NCI-H446 treated with DMSO at 0.1 percent for 48 hours (cell line): ENCODE measurements at regions not wholly inside any gene's neighbourhood (a gene's known extent, or its start where the extent isn't known, plus 50 kb on each side); places are given as distances from the start of the nearest gene placed in this dataset.
"Not testable (repeated sequence)": the region's sequence is repeated elsewhere in the genome, so short reads cannot be mapped to it uniquely, and the experiment has no call there.

Experiments used
- DNase-seq: peaks from one replicate; lab custom pipeline; 2025; lab: John Stamatoyannopoulos, UW

- no peak for DNase-seq
Measured at GRCh38 chr7:34487391-34488115, 170.5 kb upstream of the NPSR1 start.

DNA sequence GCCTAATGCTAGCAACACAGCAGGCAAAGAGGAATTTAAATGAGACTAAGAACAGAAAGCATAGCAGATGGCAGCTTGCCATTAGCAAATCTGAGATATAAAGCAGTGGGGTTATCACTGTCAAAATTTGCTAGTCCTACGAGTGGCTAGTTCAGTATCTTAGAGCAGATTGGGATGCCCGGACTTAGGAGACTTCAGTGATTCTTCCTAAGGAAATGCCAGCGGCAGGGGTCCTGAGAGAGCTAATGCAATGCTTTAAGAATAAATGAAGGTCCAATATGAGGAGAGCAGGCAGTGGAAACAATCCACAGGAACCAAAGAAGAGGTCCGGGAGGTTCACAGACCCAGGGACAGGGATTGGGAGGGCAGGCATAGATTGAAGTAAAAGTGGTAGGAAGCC lies 169.3 kb upstream of the NPSR1 start:
- DNase-seq = no peak

DNA sequence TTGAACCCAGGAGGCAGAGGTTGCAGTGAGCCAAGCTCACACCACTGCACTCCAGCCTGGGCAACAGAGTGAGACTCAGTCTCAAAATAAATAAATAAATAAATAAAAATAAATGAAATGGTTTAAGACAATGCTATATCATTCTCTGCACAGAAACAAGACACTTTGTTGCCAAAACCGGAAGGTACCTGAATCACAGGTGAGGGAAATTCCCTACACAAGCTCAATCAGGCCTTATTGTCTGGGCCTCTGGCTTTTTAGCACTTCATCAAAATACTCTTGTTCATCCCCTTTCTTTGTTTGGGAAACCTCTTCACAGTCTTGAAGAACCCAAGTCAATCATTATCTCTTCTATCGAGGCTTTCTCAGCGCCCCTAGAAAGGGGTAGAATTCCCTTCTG lies 166.1 kb upstream of the NPSR1 start:
- no peak for DNase-seq

GRCh38 chr7:34493752-34494151 lies 164.3 kb upstream of the NPSR1 start:
- DNase-seq = no peak

GRCh38 chr7:34497153-34497777 lies 160.8 kb upstream of the NPSR1 start:
- no peak for DNase-seq

GRCh38 chr7:34501156-34501555 lies 156.9 kb upstream of the NPSR1 start:
- no peak for DNase-seq

- no peak for DNase-seq
Measured at GRCh38 chr7:34507191-34507590, 150.8 kb upstream of the NPSR1 start.

DNA sequence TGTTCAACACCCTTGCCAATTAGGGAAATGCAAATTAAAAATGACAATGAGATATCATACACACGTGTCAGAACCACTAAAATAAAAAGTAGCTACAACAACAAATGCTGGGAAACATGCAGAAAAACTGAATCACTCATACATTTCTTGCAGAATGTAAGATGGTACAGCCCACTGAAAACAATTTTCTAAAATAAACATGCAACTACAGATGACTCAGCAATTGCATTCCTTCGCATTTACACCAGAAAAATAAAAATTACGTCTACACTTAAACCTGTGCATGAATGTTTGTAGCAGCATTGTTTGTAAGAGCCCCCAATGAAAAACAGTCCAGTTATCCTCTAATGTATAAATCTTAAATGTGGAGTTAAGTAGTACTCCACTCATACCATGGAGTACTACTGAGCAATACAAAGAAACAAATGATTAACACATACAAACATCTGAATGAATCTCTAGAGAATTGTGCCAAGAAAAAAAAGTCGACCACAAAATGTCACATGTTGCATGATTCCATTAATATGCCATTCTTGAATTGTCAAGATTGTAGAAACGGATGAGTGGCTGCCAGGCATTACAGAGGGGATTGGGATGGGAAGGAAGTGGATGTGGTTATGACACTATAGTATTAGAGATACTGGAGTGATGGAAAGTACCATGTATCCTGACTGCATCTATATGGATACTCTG lies 134.6 kb upstream of the NPSR1 start:
- no peak for DNase-seq

GRCh38 chr7:34530259-34530658 lies 127.8 kb upstream of the NPSR1 start:
- DNase-seq = no peak

DNA sequence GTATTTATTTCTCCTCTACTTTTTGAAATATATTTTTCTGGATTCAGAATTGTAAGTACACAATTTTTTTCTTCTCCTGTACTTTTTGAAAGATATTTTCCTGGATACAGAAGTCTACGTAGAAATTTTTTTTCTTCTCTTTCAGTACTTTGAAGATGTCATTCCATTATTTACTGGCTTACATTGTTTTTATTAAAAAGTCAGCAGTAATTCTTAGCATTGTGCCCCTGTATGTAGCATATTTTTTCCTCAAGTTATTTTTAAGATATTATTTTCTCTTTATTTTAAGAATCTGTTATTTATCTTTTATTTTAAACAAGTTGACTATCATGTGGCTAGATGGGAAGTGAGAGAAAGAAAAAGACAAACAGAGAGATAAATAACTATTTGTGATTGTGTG lies 119.0 kb upstream of the NPSR1 start:
- DNase-seq = no peak

DNA sequence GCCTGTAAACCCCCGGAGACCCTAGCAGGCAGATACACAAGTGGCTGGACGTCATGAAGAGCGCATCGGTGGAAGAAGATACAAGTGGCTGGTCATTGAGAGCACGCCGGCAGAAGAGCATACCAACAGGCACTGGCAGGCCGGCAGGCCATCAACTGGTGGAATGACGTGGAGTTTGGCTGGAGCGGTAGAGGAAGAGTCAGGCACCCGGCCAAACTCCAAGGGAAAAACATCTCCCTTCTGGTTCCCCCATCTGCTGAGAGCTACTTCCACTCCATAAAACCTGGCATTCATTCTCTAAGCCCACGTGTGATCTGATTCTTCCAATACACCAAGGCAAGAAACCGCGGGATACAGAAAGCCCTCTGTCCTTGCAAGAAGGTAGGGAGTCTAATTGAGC lies 113.4 kb upstream of the NPSR1 start:
- DNase-seq = peak; percentile 92

DNA sequence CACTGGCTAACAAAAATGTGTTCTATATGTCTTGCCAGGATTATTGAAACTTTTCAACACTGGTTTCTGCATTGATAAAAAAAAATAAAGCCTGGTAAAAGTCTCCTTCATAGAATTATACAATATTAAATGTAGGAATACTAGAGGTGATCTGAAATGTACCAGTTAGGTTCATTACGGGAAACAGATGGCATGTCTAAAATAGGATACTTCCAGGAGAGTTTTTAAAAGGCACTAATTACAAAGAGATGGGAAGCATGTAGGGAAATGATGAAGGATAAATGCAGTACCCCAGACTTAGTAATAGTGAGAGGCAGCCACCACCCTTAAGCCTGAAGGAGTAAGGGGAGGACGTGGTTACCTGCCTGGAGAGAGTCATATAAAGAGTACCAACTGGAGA lies 107.0 kb upstream of the NPSR1 start:
- no peak for DNase-seq

GRCh38 chr7:34552502-34552901 lies 105.5 kb upstream of the NPSR1 start:
- no peak for DNase-seq

- DNase-seq = no peak
Measured at GRCh38 chr7:34558022-34558421, 100.0 kb upstream of the NPSR1 start.

DNA sequence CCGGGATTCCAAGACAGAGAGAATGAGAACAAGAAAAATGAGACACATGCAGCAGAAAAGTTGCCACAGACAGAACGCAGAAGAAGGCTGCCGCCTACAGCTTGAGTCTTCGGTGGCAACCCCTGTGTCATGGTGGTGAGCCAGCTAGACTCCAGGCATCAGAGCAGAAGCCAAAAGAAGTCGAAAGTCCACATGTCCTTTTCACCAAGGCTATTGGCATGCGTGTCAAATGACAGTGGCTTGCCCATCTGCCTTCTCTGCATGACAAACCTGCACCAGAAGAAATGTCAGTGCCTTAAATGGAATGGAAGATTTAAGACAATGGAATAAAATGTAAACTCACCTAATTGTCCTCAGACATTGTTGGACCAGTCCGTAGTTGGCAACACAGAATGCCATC lies 93.9 kb upstream of the NPSR1 start:
- DNase-seq = no peak

- no peak for DNase-seq
Measured at GRCh38 chr7:34567906-34568305, 90.1 kb upstream of the NPSR1 start.

DNA sequence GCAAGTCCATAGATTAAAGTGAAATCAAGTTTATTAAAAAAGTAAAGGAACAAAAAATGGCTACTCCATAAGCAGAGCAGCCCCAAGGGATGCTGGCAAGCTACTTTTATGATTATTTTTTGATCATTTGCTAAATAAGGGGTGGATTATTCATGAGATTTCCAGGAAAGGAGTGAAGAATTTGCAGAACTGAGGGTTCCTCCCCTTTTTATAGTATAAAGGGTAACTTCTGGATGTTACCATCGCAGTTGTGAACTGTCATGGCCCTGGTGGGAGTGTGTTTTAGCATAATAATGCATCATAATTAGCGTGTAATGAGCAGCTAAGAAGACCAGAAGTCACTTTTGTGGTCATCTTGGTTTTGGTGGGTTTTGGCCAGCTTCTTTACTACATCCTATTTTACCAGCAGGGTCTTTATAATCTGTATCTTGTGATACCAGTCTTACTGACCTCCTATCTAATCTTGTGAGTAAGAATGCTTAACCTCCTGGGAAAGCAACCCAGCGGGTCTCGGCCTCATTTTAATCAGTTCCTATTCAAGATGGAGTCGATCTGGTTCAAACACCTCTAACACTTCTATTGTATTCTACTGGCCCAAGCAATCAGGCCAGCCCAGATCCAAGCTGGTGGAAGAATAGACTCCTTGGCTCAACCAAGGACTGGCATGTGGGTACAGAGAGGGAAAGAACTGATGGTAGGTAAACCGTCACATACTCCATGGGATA lies 87.9 kb upstream of the NPSR1 start:
- DNase-seq = no peak

DNA sequence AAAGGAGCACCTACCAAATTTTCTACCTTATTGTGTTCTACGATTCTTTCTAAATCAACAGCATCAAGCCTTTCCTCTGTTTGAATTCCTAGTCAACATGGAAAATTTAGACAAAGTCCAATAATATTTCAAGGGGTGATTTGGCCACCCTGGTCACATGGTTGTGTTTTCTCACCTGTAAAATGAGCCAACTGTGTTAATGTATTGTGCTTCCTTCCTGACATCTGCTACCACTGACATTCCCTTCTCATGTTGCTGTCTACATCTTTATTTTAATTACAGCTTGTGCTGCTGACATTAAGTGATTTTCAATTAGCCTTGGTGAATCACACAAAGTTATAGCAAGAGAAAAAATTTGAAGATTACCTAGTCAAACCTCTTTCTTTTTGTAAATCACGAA lies 83.0 kb upstream of the NPSR1 start:
- no peak for DNase-seq

DNA sequence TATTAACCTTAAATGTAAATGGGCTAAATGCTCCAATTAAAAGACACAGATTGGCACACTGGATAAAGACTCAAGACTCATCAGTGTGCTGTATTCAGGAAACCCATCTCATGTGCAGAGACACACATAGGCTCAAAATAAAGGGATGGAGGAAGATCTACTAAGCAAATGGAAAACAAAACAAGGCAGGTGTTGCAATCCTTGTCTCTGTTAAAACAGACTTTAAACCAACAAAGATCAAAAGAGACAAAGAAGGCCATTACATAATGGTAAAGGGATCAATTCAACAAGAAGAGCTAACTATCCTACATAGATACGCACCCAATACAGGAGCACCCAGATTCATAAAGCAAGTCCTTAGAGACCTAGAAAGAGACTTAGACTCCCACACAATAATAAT lies 80.1 kb upstream of the NPSR1 start:
- not testable (repeated sequence) for DNase-seq

GRCh38 chr7:34581698-34582097 lies 76.3 kb upstream of the NPSR1 start:
- not testable (repeated sequence) for DNase-seq

DNA sequence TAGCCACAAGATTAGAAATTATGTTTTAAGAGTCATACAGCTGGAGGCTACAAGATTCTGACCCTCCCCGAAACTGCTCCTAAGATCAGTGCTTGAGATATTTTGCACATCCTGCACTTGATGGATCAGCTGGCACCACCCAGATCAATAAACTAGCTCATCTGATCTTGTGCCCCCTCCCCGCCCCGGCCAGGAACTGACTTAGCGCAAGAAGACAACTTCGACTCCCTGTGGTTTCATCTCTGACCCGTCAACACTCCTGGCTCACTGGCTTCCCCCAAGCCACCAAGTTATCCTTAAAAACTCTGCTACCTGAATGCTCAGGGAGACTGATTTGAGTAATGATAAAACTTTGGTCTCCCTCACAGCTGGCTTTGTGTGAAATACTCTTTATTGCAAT lies 73.5 kb upstream of the NPSR1 start:
- no peak for DNase-seq

DNA sequence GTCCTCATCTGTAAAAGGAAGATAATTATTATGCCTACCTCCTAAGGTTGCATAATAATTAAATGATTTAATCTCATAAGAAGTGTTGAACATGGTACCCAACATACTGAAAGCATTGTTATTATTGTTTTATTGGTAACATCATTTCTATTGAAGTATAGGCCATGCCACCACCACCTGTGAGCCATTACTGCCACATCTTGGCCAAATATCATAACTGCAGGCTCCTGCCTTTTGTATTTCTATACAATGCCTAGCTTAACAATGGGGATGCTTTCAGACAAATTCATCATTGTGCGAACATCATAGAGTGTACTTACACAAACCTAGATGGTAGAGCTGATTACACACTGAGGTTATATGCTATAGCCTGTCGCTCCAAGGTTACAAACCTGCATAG lies 61.1 kb upstream of the NPSR1 start:
- no peak for DNase-seq
